HepG2 (cell line): ENCODE measurements at regions not wholly inside any gene's neighbourhood (a gene's known extent, or its start where the extent isn't known, plus 50 kb on each side); places are given as distances from the start of the nearest gene placed in this dataset.

Experiments
- ARNT ChIP-seq: fragments of 450-650 bp; IDR thresholded peaks from 2 replicates; pipeline ENCODE4 v1.6.1; 2017
- CEBPB ChIP-seq: IDR thresholded peaks from 2 replicates; pipeline ENCODE4 v1.6.1; 2011; ENCODE audit warnings: low read depth, low read length, improper control_type of control experiment, borderline replicate concordance
- CENPBD1 ChIP-seq: sonication (generic); formaldehyde crosslinking; IDR thresholded peaks from 2 replicates; pipeline ENCODE4 v1.8.0; 2022; ENCODE audit warnings: missing genetic modification reagents, low read depth, mild to moderate bottlenecking, borderline replicate concordance
- CTCF ChIP-seq: sonication (generic); formaldehyde crosslinking; IDR thresholded peaks from 2 replicates; pipeline ENCODE4 v1.5.0; 2020; ENCODE audit warnings: mild to moderate bottlenecking, missing genetic modification reagents, moderate library complexity
- ELF1 ChIP-seq: sonication (generic); formaldehyde crosslinking; IDR thresholded peaks from 2 replicates; pipeline ENCODE4 v1.4.0; 2020; ENCODE audit warnings: missing genetic modification reagents
- ETV6 ChIP-seq: sonication (generic); formaldehyde crosslinking; conservative IDR thresholded peaks from 2 replicates; pipeline ENCODE4 v1.4.0; 2020; ENCODE audit warnings: missing genetic modification reagents
- FOXJ3 ChIP-seq: sonication (generic); formaldehyde crosslinking; IDR thresholded peaks from 2 replicates; pipeline ENCODE4 v1.4.0; 2020; ENCODE audit warnings: missing genetic modification reagents, mild to moderate bottlenecking, borderline replicate concordance
- NCOA2 ChIP-seq: sonication (generic); formaldehyde crosslinking; IDR thresholded peaks from 2 replicates; pipeline ENCODE4 v1.8.0; 2022; ENCODE audit warnings: inconsistent platforms
- RAD51 ChIP-seq: fragments of 450-650 bp; IDR thresholded peaks from 2 replicates; pipeline ENCODE4 v1.6.1; 2016; ENCODE audit warnings: borderline replicate concordance
- TAF15 ChIP-seq: fragments of 200-400 bp; formaldehyde crosslinking; IDR thresholded peaks from one replicate; pipeline ENCODE4 v1.6.1; 2018; ENCODE audit warnings: mild to moderate bottlenecking, low read depth, low read length; ENCODE audit not compliant: poor library complexity, severe bottlenecking
- TCF7L2 ChIP-seq: IDR thresholded peaks from 2 replicates; pipeline ENCODE4 v1.6.1; 2011; ENCODE audit warnings: mild to moderate bottlenecking, low read depth, low read length, moderate library complexity

- TF ChIP-seq TCF7L2 (no peak), FOXJ3 (CRISPR knock-in tag) (no peak), CENPBD1 (CRISPR knock-in tag) (no peak), CTCF (CRISPR knock-in tag) (no peak), ETV6 (CRISPR knock-in tag) (no peak), RAD51 (no peak), ARNT (no peak), NCOA2 (CRISPR knock-in tag) (no peak), TAF15 (no peak), CEBPB (no peak), ELF1 (no peak)
Measured at GRCh38 chr12:90745211-90745610, 209.8 kb downstream of the CCER1 start.
